ENCODE measurements at regions not wholly inside any gene's neighbourhood (a gene's known extent, or its start where the extent isn't known, plus 50 kb on each side); places are given as distances from the start of the nearest gene placed in this dataset.

DNA sequence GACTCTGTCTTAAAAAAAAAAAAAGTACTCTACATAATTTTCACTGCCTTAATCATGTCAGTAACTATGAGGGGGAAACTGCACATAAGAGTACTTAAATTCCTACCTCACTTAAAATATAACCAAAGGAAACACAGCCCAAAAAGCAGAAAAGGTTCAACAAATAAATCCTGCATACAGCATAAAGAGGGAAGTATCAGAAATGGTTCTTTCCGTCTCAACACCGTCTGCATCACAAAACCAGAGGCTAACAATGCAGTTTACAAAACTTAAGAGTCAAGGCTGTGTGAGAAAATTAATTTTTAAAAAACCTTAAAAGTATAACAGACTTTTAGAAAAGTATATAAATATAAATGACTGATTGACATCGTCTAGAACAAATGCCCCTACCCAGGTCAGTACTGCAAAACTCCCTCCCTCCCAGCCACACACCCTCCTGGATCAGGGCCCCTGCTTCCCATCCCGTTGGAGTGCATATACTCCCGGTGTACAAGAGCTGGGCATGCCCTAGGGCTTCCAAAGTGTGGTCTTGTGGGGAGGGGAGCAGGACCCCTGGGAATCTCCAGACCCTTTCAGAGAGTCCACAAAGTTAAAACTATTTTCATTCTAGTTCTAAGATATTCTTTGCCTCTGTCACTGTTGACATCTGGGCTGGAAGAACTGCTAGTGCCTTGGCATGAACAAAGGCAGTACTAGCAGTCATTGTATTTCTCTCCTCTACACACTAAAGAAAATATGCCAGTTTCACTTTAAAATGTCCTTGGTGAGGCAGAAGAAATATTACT lies 67.0 kb upstream of the SERTAD2 start:
- no peak overlapping the region for H3K56ac ChIP-seq (replicated peaks; ENCODE audit: insufficient read length, low read depth, low read length)
- TF ChIP-seq SP4 (IDR thresholded peaks at IDR 0.05; ENCODE audit: low read length) = no peak
- no peak for TF ChIP-seq TAF7 (optimal IDR thresholded peaks at IDR 0.05; ENCODE audit: borderline replicate concordance, low read depth, low read length)
- TF ChIP-seq SP2 (IDR thresholded peaks at IDR 0.05; ENCODE audit: low read length) = no peak
- TF ChIP-seq, protein P1, sequence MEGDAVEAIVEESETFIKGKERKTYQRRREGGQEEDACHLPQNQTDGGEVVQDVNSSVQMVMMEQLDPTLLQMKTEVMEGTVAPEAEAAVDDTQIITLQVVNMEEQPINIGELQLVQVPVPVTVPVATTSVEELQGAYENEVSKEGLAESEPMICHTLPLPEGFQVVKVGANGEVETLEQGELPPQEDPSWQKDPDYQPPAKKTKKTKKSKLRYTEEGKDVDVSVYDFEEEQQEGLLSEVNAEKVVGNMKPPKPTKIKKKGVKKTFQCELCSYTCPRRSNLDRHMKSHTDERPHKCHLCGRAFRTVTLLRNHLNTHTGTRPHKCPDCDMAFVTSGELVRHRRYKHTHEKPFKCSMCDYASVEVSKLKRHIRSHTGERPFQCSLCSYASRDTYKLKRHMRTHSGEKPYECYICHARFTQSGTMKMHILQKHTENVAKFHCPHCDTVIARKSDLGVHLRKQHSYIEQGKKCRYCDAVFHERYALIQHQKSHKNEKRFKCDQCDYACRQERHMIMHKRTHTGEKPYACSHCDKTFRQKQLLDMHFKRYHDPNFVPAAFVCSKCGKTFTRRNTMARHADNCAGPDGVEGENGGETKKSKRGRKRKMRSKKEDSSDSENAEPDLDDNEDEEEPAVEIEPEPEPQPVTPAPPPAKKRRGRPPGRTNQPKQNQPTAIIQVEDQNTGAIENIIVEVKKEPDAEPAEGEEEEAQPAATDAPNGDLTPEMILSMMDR (IDR thresholded peaks at IDR 0.05; ENCODE audit: control extremely low read depth in 1 of 3, insufficient read depth in 1 of 3, low read depth in 1 of 3, low read length in 3 of 3) = no peak
- no peak for TF ChIP-seq JUND (IDR thresholded peaks at IDR 0.05; ENCODE audit: low read length)
- TF ChIP-seq RBBP5 (IDR thresholded peaks at IDR 0.05; ENCODE audit: borderline replicate concordance, low read depth, low read length) = no peak
- no peak for TF ChIP-seq PHF8 (conservative IDR thresholded peaks at IDR 0.05; ENCODE audit: low read depth, low read length)
- no peak overlapping the region for H2BK12ac ChIP-seq (ENCODE audit: low read depth, low read length)
- WGBS, 2 experiments (ENCODE audit: extremely low coverage in 1 of 2, insufficient coverage in 1 of 2, insufficient read length in 1 of 2, insufficient replicate concordance in 2 of 2, low coverage in 1 of 2, low lambda C conversion rate in 2 of 2, missing lambda C conversion rate in 1 of 2) = 86% methylated on average over 5 of the region's 5 CpGs; no CpG with 5 or more reads in 1 of the 2 experiments
- CTCF ChIA-PET (ENCODE audit: partially characterized antibody) = no interaction called here
- H4K8ac ChIP-seq (ENCODE audit: extremely low read depth, insufficient read depth, low read length) = no peak overlapping the region
- no peaks in the 10 kb centered on the region for H4K20me1 ChIP-seq (replicated peaks in 1 of 2; ENCODE audit: control insufficient read depth in 1 of 2, insufficient read depth in 2 of 2, low read length in 2 of 2)
- no peaks in the 10 kb centered on the region for H3K79me2 ChIP-seq (ENCODE audit: control insufficient read depth in 1 of 2, insufficient read depth in 2 of 2, low read length in 2 of 2)
- no peak overlapping the region for H3K9ac ChIP-seq (replicated peaks in 1 of 4; ENCODE audit: extremely low read depth in 1 of 4, low read depth in 3 of 4, low read length in 3 of 4)
- H3K23ac ChIP-seq (ENCODE audit: insufficient read length) = no peak overlapping the region
- H3K4me3 ChIP-seq (ENCODE audit: extremely low read depth in 1 of 4, insufficient read depth in 2 of 4, low read depth in 3 of 4, low read length in 4 of 4) = no peak overlapping the region
- no peak overlapping the region for H3K27ac ChIP-seq (ENCODE audit: low read depth, low read length)
- POLR2A ChIA-PET (ENCODE audit: partially characterized antibody) = no interaction called here
- no peak overlapping the region for H2AFZ ChIP-seq (ENCODE audit: low read length)
- H3K23me2 ChIP-seq (ENCODE audit: low read depth, low read length) = no peaks in the 10 kb centered on the region
- H2BK120ac ChIP-seq (replicated peaks; ENCODE audit: low read depth, low read length) = no peak overlapping the region
- no peak overlapping the region for H4K91ac ChIP-seq (replicated peaks; ENCODE audit: insufficient read length, low read length)
- no peaks in the 10 kb centered on the region for H3K36me3 ChIP-seq (ENCODE audit: control insufficient read depth in 2 of 4, insufficient read depth in 4 of 4, low read length in 3 of 4)
- no peaks in the 10 kb centered on the region for H3K4me1 ChIP-seq (replicated peaks in 1 of 4; ENCODE audit: control insufficient read depth in 3 of 4, insufficient read depth in 4 of 4, low read length in 3 of 4)
- FAIRE-seq = no peak
- H3K27me3 ChIP-seq (replicated peaks in 1 of 4; ENCODE audit: control insufficient read depth in 3 of 4, extremely low read depth in 1 of 4, insufficient read depth in 3 of 4, low read length in 3 of 4) = no peaks in the 10 kb centered on the region
- no peaks in the 10 kb centered on the region for H3K79me1 ChIP-seq (ENCODE audit: low read depth, low read length)
- no peak overlapping the region for H4K5ac ChIP-seq (ENCODE audit: insufficient read length, low read depth, low read length)
- H3K18ac ChIP-seq (ENCODE audit: extremely low read depth, low read length) = no peak overlapping the region
- no peak for DNase-seq (ENCODE audit: low read depth in 1 of 2, low spot score in 2 of 2)
- H3K4ac ChIP-seq (replicated peaks; ENCODE audit: insufficient read length, low read depth, low read length) = no peak overlapping the region
- H3K4me2 ChIP-seq (ENCODE audit: insufficient read depth in 1 of 2, low read depth in 2 of 2, low read length in 2 of 2) = no peak overlapping the region
- H3K14ac ChIP-seq (ENCODE audit: insufficient read length) = no peak overlapping the region
- no peaks in the 10 kb centered on the region for H3K9me3 ChIP-seq (ENCODE audit: insufficient read depth in 2 of 2, low read depth in 1 of 2, low read length in 1 of 2)
- H2BK20ac ChIP-seq (ENCODE audit: low read length) = no peak overlapping the region
- no peak overlapping the region for H2AK5ac ChIP-seq (ENCODE audit: low read depth, low read length)
- no peak overlapping the region for H2BK15ac ChIP-seq (ENCODE audit: low read length)
- no peak overlapping the region for H2BK5ac ChIP-seq (ENCODE audit: low read depth, low read length)

Data from H1 (cell line).